HG02610 (cell line): ENCODE measurements at regions not wholly inside any gene's neighbourhood (a gene's known extent, or its start where the extent isn't known, plus 50 kb on each side); places are given as distances from the start of the nearest gene placed in this dataset.
"Not testable (repeated sequence)": the region's sequence is repeated elsewhere in the genome, so short reads cannot be mapped to it uniquely, and the experiment has no call there.

Source experiments
- ATAC-seq: cut with Tn5 transposase; IDR thresholded peaks from one replicate; pipeline ENCODE4 v1.9.1; 2021; ENCODE audit warnings: mild to moderate bottlenecking, moderate library complexity; ENCODE audit not compliant: unreplicated experiment

GRCh38 chr12:33672836-33673577 is 233.4 kb upstream of the SYT10 start:
- no peak for ATAC-seq

- no peak for ATAC-seq
These were observed 237.2 kb upstream of the SYT10 start for GRCh38 chr12:33676866-33677265.

- no peak for ATAC-seq
These were observed 238.8 kb upstream of the SYT10 start for GRCh38 chr12:33678221-33678964.

GRCh38 chr12:33690562-33690961 is 250.9 kb upstream of the SYT10 start:
- ATAC-seq: no peak

- no peak for ATAC-seq
These were observed 263.6 kb upstream of the SYT10 start for GRCh38 chr12:33703221-33703620.

- ATAC-seq: no peak
These were observed 267.3 kb upstream of the SYT10 start for GRCh38 chr12:33706927-33707326.

- ATAC-seq: no peak
These were observed 269.3 kb upstream of the SYT10 start for GRCh38 chr12:33708935-33709334.

GRCh38 chr12:33710548-33710947 is 270.9 kb upstream of the SYT10 start:
- ATAC-seq: no peak

GRCh38 chr12:33718631-33719030 is 279.0 kb upstream of the SYT10 start:
- no peak for ATAC-seq

- no peak for ATAC-seq
These were observed 281.9 kb upstream of the SYT10 start for GRCh38 chr12:33721561-33721960.

GRCh38 chr12:33724867-33725266 is 285.2 kb upstream of the SYT10 start:
- ATAC-seq: no peak

- ATAC-seq: no peak
These were observed 287.4 kb upstream of the ALG10 start for GRCh38 chr12:33734871-33735270.

- ATAC-seq: no peak
These were observed 269.4 kb upstream of the ALG10 start for GRCh38 chr12:33752854-33753253.

GRCh38 chr12:33757701-33758100 is 264.6 kb upstream of the ALG10 start:
- ATAC-seq: peak; percentile 71

- no peak for ATAC-seq
These were observed 263.0 kb upstream of the ALG10 start for GRCh38 chr12:33759279-33759678.

GRCh38 chr12:33763331-33763730 is 259.0 kb upstream of the ALG10 start:
- no peak for ATAC-seq

GRCh38 chr12:33770652-33771051 is 251.6 kb upstream of the ALG10 start:
- no peak for ATAC-seq

GRCh38 chr12:33771889-33772288 is 250.4 kb upstream of the ALG10 start:
- ATAC-seq: no peak

GRCh38 chr12:33773091-33773490 is 249.2 kb upstream of the ALG10 start:
- not testable (repeated sequence) for ATAC-seq

GRCh38 chr12:33786532-33786931 is 235.8 kb upstream of the ALG10 start:
- no peak for ATAC-seq

GRCh38 chr12:33794954-33795353 is 227.3 kb upstream of the ALG10 start:
- no peak for ATAC-seq

- ATAC-seq: no peak
These were observed 226.8 kb upstream of the ALG10 start for GRCh38 chr12:33795536-33795935.
